NCI-H1694 (cell line): ENCODE measurements at regions not wholly inside any gene's neighbourhood (a gene's known extent, or its start where the extent isn't known, plus 50 kb on each side); places are given as distances from the start of the nearest gene placed in this dataset.
"Not testable (repeated sequence)": the region's sequence is repeated elsewhere in the genome, so short reads cannot be mapped to it uniquely, and the experiment has no call there.

ENCODE experiments used
- DNase-seq: peaks from one replicate; lab custom pipeline; 2025; lab: John Stamatoyannopoulos, UW

- DNase-seq: no peak
Observed at GRCh38 chr9:106443520-106443919, 419.4 kb upstream of the ZNF462 start.

GRCh38 chr9:106445107-106445506 lies 417.9 kb upstream of the ZNF462 start:
- DNase-seq: no peak

GRCh38 chr9:106449336-106449927 lies 413.5 kb upstream of the ZNF462 start:
- no peak for DNase-seq

GRCh38 chr9:106450549-106450948 lies 412.4 kb upstream of the ZNF462 start:
- DNase-seq: no peak

- no peak for DNase-seq
Observed at GRCh38 chr9:106451223-106451622, 411.7 kb upstream of the ZNF462 start.

GRCh38 chr9:106456581-106456980 lies 406.4 kb upstream of the ZNF462 start:
- DNase-seq: no peak

GRCh38 chr9:106467113-106467864 lies 395.7 kb upstream of the ZNF462 start:
- no peak for DNase-seq

- no peak for DNase-seq
Observed at GRCh38 chr9:106467865-106468164, 395.2 kb upstream of the ZNF462 start.

- no peak for DNase-seq
Observed at GRCh38 chr9:106468431-106468830, 394.5 kb upstream of the ZNF462 start.

- no peak for DNase-seq
Observed at GRCh38 chr9:106478312-106478711, 384.7 kb upstream of the ZNF462 start.

- DNase-seq: no peak
Observed at GRCh38 chr9:106478727-106479126, 384.2 kb upstream of the ZNF462 start.

- DNase-seq: no peak
Observed at GRCh38 chr9:106479679-106480078, 383.3 kb upstream of the ZNF462 start.

GRCh38 chr9:106481013-106481609 lies 381.9 kb upstream of the ZNF462 start:
- DNase-seq: no peak

GRCh38 chr9:106482733-106483132 lies 380.2 kb upstream of the ZNF462 start:
- no peak for DNase-seq

- DNase-seq: no peak
Observed at GRCh38 chr9:106486685-106487084, 376.3 kb upstream of the ZNF462 start.

- DNase-seq: no peak
Observed at GRCh38 chr9:106487266-106487665, 375.7 kb upstream of the ZNF462 start.

- DNase-seq: not testable (repeated sequence)
Observed at GRCh38 chr9:106492126-106492525, 370.8 kb upstream of the ZNF462 start.

GRCh38 chr9:106500171-106500570 lies 362.8 kb upstream of the ZNF462 start:
- no peak for DNase-seq

- not testable (repeated sequence) for DNase-seq
Observed at GRCh38 chr9:106501210-106501609, 361.8 kb upstream of the ZNF462 start.

- DNase-seq: no peak
Observed at GRCh38 chr9:106502930-106503329, 360.0 kb upstream of the ZNF462 start.

- DNase-seq: no peak
Observed at GRCh38 chr9:106503759-106504158, 359.2 kb upstream of the ZNF462 start.

GRCh38 chr9:106526716-106527204 lies 336.2 kb upstream of the ZNF462 start:
- DNase-seq: no peak

- no peak for DNase-seq
Observed at GRCh38 chr9:106528158-106528557, 334.8 kb upstream of the ZNF462 start.
